RWPE2 (cell line): ENCODE measurements at regions not wholly inside any gene's neighbourhood (a gene's known extent, or its start where the extent isn't known, plus 50 kb on each side); places are given as distances from the start of the nearest gene placed in this dataset.

Experiments
- ATAC-seq: fragments of 200-7000 bp; cut with Tn5 transposase; 3 replicates; pipeline ENCODE4 v1.9.1; 2021; ENCODE audit warnings: low read depth
- DNase-seq: peaks from one replicate; pipeline ENCODE4 v3.0.0-alpha.2; 2020; ENCODE audit warnings: low spot score
- H3K27ac ChIP-seq: fragments of 450-650 bp; 2 replicates; pipeline ENCODE4 v1.5.1; 2017; ENCODE audit warnings: mild to moderate bottlenecking; ENCODE audit not compliant: poor library complexity, severe bottlenecking
- H3K27me3 ChIP-seq: fragments of 250-450 bp; sonication (Bioruptor Pico); 2 replicates; pipeline ENCODE4 v1.5.1; 2021; ENCODE audit warnings: mild to moderate bottlenecking, moderate library complexity; ENCODE audit not compliant: insufficient read depth, poor library complexity, severe bottlenecking
- H3K36me3 ChIP-seq: fragments of 250-450 bp; sonication (Bioruptor Pico); 2 replicates; pipeline ENCODE4 v1.5.1; 2020; ENCODE audit warnings: low read depth, mild to moderate bottlenecking, moderate library complexity
- H3K4me1 ChIP-seq: fragments of 250-450 bp; sonication (Bioruptor Pico); 2 replicates; pipeline ENCODE4 v1.5.1; 2021; ENCODE audit warnings: mild to moderate bottlenecking, moderate library complexity; ENCODE audit not compliant: insufficient read depth, poor library complexity, severe bottlenecking
- H3K4me3 ChIP-seq: fragments of 250-450 bp; sonication (Bioruptor Pico); 2 replicates; pipeline ENCODE4 v1.5.1; 2021; ENCODE audit warnings: mild to moderate bottlenecking, moderate library complexity; ENCODE audit not compliant: severe bottlenecking
- H3K9me3 ChIP-seq: fragments of 250-450 bp; sonication (Bioruptor Pico); 2 replicates; pipeline ENCODE4 v1.5.1; 2021; ENCODE audit warnings: mild to moderate bottlenecking, moderate library complexity; ENCODE audit not compliant: severe bottlenecking
- TF ChIP-seq, protein P1 (sequence below): fragments of 450-650 bp; IDR thresholded peaks from one replicate; pipeline ENCODE4 v1.5.1; 2017; ENCODE audit warnings: mild to moderate bottlenecking, moderate library complexity; ENCODE audit not compliant: poor library complexity, severe bottlenecking

GRCh38 chr5:56421246-56422075 lies 188.3 kb upstream of the ANKRD55 start:
- Histone ChIP-seq H3K9me3 (peaks cover 13% of the 10 kb centered on the region), H3K4me3 (no peak overlapping the region), H3K4me1 (no peaks in the 10 kb centered on the region), H3K27ac (no peak overlapping the region), H3K36me3 (no peaks in the 10 kb centered on the region), H3K27me3 (no peaks in the 10 kb centered on the region)
- TF ChIP-seq, protein P1, sequence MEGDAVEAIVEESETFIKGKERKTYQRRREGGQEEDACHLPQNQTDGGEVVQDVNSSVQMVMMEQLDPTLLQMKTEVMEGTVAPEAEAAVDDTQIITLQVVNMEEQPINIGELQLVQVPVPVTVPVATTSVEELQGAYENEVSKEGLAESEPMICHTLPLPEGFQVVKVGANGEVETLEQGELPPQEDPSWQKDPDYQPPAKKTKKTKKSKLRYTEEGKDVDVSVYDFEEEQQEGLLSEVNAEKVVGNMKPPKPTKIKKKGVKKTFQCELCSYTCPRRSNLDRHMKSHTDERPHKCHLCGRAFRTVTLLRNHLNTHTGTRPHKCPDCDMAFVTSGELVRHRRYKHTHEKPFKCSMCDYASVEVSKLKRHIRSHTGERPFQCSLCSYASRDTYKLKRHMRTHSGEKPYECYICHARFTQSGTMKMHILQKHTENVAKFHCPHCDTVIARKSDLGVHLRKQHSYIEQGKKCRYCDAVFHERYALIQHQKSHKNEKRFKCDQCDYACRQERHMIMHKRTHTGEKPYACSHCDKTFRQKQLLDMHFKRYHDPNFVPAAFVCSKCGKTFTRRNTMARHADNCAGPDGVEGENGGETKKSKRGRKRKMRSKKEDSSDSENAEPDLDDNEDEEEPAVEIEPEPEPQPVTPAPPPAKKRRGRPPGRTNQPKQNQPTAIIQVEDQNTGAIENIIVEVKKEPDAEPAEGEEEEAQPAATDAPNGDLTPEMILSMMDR: no peak
- DNase-seq: no peak
- ATAC-seq: no peak

- H3K4me1 ChIP-seq: no peaks in the 10 kb centered on the region
- H3K9me3 ChIP-seq: peaks cover 13% of the 10 kb centered on the region
- ATAC-seq: no peak
These were observed 187.2 kb upstream of the ANKRD55 start for GRCh38 chr5:56420323-56420722.

GRCh38 chr5:56419667-56420066 lies 186.5 kb upstream of the ANKRD55 start:
- H3K36me3 ChIP-seq: no peaks in the 10 kb centered on the region
- H3K27ac ChIP-seq: no peak overlapping the region
- DNase-seq (no peak), ATAC-seq (no peak)
- peaks cover 13% of the 10 kb centered on the region for H3K9me3 ChIP-seq
- no peaks in the 10 kb centered on the region for H3K27me3 ChIP-seq
- TF ChIP-seq, protein P1: no peak
- H3K4me1 ChIP-seq: no peaks in the 10 kb centered on the region
- no peak overlapping the region for H3K4me3 ChIP-seq

More at GRCh38 chr5:56420323-56420722, 187.2 kb upstream of the ANKRD55 start:
- no peak overlapping the region for H3K27ac ChIP-seq
- TF ChIP-seq, protein P1: no peak
- DNase-seq: no peak
- no peaks in the 10 kb centered on the region for H3K27me3 ChIP-seq
- no peaks in the 10 kb centered on the region for H3K36me3 ChIP-seq
- no peak overlapping the region for H3K4me3 ChIP-seq

- no peak overlapping the region for H3K4me3 ChIP-seq
These were observed 182.2 kb upstream of the ANKRD55 start for GRCh38 chr5:56415356-56415765.

More at GRCh38 chr5:56415356-56415765, 182.2 kb upstream of the ANKRD55 start:
- H3K4me1 ChIP-seq: no peaks in the 10 kb centered on the region
- H3K9me3 ChIP-seq: peaks cover 8% of the 10 kb centered on the region
- ATAC-seq (0 out of 3 replicates have a peak, but pooled peaks have one; percentile 41), DNase-seq (no peak)
- no peaks in the 10 kb centered on the region for H3K36me3 ChIP-seq
- TF ChIP-seq, protein P1: no peak
- H3K27ac ChIP-seq: no peak overlapping the region
- H3K27me3 ChIP-seq: no peaks in the 10 kb centered on the region
